H1 (cell line): ENCODE measurements at regions not wholly inside any gene's neighbourhood (a gene's known extent, or its start where the extent isn't known, plus 50 kb on each side); places are given as distances from the start of the nearest gene placed in this dataset.

Experiments
- GTF2F1 ChIP-seq: IDR thresholded peaks from 2 replicates; pipeline ENCODE4 v1.6.1; 2012; ENCODE audit warnings: low read depth, low read length, improper control_type of control experiment, borderline replicate concordance
- SAP30 ChIP-seq: fragments of 300-600 bp; sonication (generic); IDR thresholded peaks from 2 replicates; pipeline ENCODE4 v1.7.1; 2012; ENCODE audit warnings: low read length, moderate library complexity, mild to moderate bottlenecking, inconsistent platforms; ENCODE audit not compliant: insufficient read depth, insufficient replicate concordance

GRCh38 chr4:124429746-124430250, 282.7 kb downstream of the ANKRD50 start (continued):
- TF ChIP-seq GTF2F1 (no peak), SAP30 (no peak)
